HUDEP-2 (cell line): ENCODE measurements at regions not wholly inside any gene's neighbourhood (a gene's known extent, or its start where the extent isn't known, plus 50 kb on each side); places are given as distances from the start of the nearest gene placed in this dataset.

Experiments used
- DNase-seq, 76 experiments: peaks; one replicate each; lab custom pipeline; 2025; ENCODE audit not compliant: unreplicated experiment in 76 of 76; lab: John Stamatoyannopoulos, UW

- DNase-seq, result no peak
Observed at GRCh38 chr3:132837615-132838014, 115.4 kb upstream of the NPHP3 start.

DNA sequence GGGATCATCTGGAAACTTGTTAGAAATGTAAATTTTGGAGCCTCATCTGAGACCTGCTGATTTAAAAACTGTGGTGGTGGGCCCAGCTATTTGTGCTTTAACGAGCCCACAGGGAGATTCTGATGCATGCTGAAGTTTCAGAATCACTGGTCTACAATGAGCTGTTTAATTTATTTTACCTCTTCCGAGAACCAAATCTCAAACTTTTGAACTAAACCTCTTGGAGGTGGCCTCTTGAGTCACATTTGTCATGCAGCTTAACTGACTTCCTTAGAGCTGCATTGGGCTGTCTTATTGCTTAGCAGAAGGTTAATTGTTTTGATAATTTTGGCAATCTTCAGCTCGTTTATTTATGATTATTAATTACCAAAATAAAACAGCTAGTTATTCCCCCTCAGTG is 112.1 kb upstream of the NPHP3 start:
- no peak for DNase-seq

- no peak for DNase-seq
Observed at GRCh38 chr3:132829101-132829500, 106.9 kb upstream of the NPHP3 start.

GRCh38 chr3:132822837-132823236 is 100.6 kb upstream of the NPHP3 start:
- DNase-seq, result no peak

DNA sequence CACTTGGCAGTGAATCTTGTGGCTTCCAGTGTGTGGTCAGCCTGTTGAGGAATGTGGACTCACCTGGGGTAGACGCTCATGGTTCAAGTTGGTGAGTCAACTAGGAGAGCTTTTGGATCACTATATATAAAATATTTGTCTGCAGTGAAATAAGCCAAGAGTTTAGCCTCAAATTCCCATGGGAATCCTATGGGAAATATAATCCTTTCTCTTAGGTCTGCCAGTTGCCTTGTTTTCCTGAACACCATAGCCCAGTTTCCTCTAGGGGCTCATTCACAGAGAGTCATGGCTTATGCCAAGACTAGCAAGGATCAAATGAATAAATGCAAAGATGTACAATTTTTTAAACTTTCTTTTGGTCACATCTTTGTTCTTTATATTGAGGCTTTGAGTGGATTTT is 100.1 kb upstream of the NPHP3 start:
- no peak for DNase-seq

GRCh38 chr3:132821314-132821713 is 99.1 kb upstream of the NPHP3 start:
- DNase-seq, result no peak

DNA sequence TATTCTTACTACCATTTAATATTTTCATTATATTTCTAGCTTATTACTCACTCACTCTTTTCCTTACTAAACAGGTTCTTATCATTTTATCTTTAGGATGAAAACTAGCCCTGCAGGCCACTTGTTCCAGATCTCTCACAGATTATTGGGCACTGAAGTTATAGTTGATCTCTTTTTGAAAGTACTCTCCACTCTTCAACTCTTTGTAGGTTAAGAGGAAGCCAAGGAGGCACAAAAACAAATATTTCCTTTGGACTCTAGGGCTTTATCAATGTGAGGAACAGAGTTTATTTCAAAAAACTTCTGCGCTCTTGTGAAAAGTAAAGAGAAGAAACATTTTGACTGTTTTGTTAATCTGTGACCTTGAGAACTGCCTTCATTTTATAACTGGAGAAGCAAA is 96.0 kb upstream of the NPHP3 start:
- DNase-seq, result no peak

DNA sequence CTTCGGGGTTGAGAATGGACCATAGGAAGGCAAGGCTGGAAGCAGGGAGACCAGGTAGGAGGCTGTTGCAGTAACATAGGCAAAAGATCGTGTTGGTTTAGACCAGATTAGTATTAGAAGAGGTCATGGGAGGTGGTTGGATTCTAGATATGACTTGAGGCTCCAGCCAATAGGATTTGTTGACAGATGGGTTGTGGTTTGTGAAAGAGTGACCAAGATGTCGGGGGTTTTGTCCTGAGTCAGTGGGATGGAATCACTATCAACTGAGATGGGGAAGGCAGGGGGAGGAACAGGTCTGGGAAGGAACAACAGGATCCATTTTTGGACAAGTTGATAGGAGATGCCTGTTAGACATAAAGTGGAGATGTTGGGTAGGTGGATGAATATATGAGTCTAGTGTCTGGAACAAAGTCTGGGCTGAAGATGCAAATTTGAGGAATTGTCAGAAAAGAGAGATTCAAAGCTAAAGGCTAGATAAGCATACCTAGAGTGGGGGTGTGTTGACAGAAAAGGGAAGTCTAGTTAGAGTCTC is 95.5 kb upstream of the NPHP3 start:
- DNase-seq, result no peak

DNA sequence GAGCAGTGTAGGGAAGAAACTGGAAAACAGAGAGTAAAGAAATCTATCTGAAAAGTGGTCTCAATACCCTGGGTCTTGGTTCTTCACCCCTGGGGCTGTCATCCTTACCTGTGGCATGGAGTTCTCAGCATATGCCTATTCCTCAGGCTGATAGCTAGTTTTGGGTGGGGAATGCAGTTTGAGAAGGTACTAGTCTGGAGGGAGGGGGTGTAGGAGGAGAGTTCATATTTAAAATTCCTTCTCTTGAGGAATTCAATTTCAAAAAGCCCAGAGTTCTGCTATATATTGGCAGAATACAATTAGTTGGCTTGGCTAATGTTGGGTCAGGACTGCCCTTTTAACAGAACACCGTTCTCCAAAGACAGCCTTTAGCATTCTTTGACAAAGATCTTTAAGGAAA is 82.9 kb upstream of the NPHP3 start:
- no peak for DNase-seq

- DNase-seq, result no peak
Observed at GRCh38 chr3:132804498-132804897, 82.3 kb upstream of the NPHP3 start.

DNA sequence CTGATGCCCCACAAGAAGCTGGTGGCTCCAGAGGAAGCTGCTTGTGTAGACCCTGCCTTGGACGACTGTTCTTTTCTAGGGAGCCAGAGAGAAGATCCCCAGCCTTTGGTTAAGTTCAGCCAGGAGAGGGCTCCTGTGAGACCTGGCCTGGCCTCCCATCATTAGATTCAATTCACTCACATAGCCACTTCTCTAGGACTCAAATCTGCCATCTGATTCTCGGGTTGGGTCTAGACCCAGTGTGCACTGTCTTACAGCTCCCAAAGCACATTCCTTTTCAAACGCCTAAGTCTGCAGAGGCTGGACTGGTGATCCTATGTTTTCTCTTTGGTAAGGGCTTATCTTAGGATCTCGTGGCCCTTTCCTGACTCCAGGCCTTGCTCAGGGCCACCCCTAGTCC is 81.7 kb upstream of the NPHP3 start:
- DNase-seq, result no peak

- DNase-seq, result no peak
Observed at GRCh38 chr3:132800958-132801357, 78.7 kb upstream of the NPHP3 start.

DNA sequence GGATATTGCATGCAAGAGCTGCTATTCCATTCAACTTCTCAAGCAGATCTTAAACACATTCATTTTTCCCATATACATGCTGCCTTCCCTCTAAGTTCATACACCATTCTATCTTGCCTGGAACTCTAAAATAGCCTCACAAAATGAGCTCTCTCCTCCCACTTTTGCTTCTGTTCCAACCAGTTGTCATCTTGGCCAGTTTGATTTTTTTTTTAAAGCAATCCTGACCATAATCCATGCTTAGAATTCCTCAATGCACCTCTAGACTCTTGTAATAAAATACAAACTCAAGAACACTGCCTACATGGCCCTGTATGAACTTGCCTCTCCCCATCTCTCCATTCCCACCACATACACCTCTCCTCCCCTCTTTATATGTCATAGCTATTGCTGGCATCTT is 68.6 kb upstream of the NPHP3 start:
- no peak for DNase-seq

DNA sequence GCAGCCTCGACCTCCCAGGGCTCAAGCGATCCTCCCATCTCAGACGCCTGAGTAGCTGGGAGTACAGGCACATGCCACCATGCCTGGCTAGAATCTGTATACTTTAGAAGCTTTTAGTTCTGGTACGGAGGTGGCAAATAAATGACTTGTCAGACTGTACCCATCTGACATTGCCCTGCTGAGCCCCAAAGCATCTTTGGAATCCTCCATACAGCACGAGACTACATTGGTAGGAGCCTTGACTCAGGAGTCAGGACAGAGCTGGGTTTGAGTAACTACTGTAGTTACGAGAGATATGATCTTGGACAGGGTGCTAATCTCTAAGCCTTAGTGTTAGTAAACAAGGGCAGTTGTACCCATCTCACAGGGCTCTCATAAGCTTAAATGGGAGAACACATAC is 67.8 kb upstream of the NPHP3 start:
- no peak for DNase-seq

- DNase-seq, result peak in 6 of 76 experiments; percentile 5 to 40 (median 7)
Observed at GRCh38 chr3:132788301-132788671, 66.1 kb upstream of the NPHP3 start.

DNA sequence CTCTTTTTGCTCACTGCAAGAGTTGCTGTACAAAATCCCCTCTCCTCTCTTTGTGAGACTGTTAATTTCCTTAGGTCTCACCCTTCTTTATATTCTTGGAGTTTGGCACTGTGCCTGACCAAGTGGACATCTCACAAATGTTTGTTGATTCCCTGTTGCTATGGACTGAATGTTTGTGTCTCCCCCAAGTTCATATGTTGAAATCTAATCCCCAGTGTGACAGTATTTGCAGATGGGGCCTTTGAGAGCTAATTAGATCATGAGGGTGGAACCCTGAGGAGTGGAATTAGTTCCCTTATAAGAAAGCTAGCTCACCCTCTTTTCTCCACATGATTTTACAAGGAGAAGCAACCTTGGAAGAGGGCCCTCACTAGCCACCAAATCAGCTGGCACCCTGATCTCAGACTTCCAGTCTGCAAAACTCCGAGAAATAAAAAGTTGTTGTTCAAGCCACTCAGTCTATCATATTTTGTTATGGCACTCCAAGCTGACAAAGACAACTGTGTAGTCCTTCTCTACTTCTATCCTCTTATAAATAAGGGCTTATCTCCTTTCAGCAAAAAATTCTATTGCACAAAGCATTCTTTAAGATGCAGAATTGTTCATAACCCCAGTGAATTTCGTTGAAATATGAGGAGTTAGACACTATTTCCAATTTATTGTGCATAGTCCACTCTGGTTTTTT is 65.5 kb upstream of the NPHP3 start:
- no peak for DNase-seq

- no peak for DNase-seq
Observed at GRCh38 chr3:132786890-132787289, 64.7 kb upstream of the NPHP3 start.

DNA sequence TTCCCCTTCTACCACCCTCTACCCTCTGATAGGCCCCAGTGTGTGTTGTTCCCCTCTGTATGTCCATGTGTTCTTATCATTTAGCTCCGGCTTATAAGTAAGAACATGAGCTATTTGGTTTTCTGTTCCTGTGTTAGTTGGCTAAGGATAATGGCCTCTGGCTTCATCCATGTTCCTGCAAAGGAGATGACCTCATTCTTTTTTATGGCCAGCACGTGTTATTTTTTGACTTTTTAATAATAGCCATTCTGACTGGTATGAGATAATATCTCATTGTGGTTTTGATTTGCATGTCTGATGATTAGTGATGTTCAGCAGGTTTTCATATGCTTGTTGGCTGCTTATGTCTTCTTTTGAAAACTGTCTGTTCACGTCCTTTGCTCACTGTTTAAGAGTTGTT is 63.1 kb upstream of the NPHP3 start:
- DNase-seq, result no peak

GRCh38 chr3:132784502-132785025 is 62.4 kb upstream of the NPHP3 start:
- DNase-seq, result no peak

- DNase-seq, result no peak
Observed at GRCh38 chr3:132783152-132783551, 60.9 kb upstream of the NPHP3 start.

- DNase-seq, result no peak
Observed at GRCh38 chr3:132781922-132782321, 59.7 kb upstream of the NPHP3 start.

- no peak for DNase-seq
Observed at GRCh38 chr3:132777171-132777570, 55.0 kb upstream of the NPHP3 start.
